ENCODE measurements at regions not wholly inside any gene's neighbourhood (a gene's known extent, or its start where the extent isn't known, plus 50 kb on each side); places are given as distances from the start of the nearest gene placed in this dataset.

- Histone ChIP-seq H3K4me3 (ENCODE audit: low read length) (no peak overlapping the region), H3F3A (ENCODE audit: insufficient read depth, low read length) (no peaks in the 10 kb centered on the region), H3K9me2 (replicated peaks; ENCODE audit: insufficient read depth, low read length) (no peaks in the 10 kb centered on the region), H3K9ac (ENCODE audit: low read length) (no peak overlapping the region), H3K4me2 (ENCODE audit: low read depth, low read length) (no peak overlapping the region), H3K27me3 (replicated peaks; ENCODE audit: insufficient read depth, low read length) (no peaks in the 10 kb centered on the region), H3K9me3 (replicated peaks; ENCODE audit: insufficient read depth, low read length) (no peaks in the 10 kb centered on the region), H3K4me1 (ENCODE audit: low read length) (no peaks in the 10 kb centered on the region), H3K79me2 (ENCODE audit: low read length) (no peaks in the 10 kb centered on the region), H4K20me1 (ENCODE audit: insufficient read depth, low read length) (no peaks in the 10 kb centered on the region), H3K36me3 (replicated peaks; ENCODE audit: insufficient read depth, low read length) (no peaks in the 10 kb centered on the region), H3K27ac (ENCODE audit: low read length) (no peak overlapping the region), H2AFZ (ENCODE audit: low read length) (no peak overlapping the region)
- TF ChIP-seq, protein P1, sequence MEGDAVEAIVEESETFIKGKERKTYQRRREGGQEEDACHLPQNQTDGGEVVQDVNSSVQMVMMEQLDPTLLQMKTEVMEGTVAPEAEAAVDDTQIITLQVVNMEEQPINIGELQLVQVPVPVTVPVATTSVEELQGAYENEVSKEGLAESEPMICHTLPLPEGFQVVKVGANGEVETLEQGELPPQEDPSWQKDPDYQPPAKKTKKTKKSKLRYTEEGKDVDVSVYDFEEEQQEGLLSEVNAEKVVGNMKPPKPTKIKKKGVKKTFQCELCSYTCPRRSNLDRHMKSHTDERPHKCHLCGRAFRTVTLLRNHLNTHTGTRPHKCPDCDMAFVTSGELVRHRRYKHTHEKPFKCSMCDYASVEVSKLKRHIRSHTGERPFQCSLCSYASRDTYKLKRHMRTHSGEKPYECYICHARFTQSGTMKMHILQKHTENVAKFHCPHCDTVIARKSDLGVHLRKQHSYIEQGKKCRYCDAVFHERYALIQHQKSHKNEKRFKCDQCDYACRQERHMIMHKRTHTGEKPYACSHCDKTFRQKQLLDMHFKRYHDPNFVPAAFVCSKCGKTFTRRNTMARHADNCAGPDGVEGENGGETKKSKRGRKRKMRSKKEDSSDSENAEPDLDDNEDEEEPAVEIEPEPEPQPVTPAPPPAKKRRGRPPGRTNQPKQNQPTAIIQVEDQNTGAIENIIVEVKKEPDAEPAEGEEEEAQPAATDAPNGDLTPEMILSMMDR (IDR thresholded peaks at IDR 0.05; ENCODE audit: low read length) = no peak
- TF ChIP-seq EZH2 (optimal IDR thresholded peaks at IDR 0.05; ENCODE audit: low read depth, low read length) (no peak), EZH2phosphoT487 (IDR thresholded peaks at IDR 0.05; ENCODE audit: low read length) (no peak)
- DNase-seq = no peak
Observed at GRCh38 chr3:6771171-6771570, 89.7 kb upstream of the GRM7 start.

DNA sequence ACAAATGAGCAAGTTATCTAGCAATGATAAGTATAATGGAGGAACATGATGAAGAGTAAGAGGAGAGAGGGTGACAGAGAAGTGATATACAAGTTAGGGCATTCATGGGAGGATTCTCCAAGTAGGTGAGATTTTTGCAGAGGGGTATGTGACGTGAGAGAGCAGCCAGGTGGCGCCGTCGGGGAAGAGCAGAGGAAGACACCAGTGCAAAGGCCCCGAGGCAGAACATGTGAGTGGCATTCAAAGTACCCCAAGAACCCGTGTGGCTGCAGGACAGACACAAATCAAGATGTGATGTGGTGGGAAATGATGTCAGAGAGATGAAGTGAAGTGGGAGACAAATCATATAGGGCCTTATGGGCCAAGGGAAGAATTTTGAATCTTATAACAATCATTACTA, 81.8 kb upstream of the GRM7 start:
- Histone ChIP-seq H3K79me2 (ENCODE audit: low read length) (no peaks in the 10 kb centered on the region), H3K4me2 (ENCODE audit: low read depth, low read length) (no peak overlapping the region), H3K9me2 (replicated peaks; ENCODE audit: insufficient read depth, low read length) (no peaks in the 10 kb centered on the region), H3K4me1 (ENCODE audit: low read length) (no peaks in the 10 kb centered on the region), H4K20me1 (ENCODE audit: insufficient read depth, low read length) (no peaks in the 10 kb centered on the region), H3K4me3 (ENCODE audit: low read length) (no peak overlapping the region), H3K36me3 (replicated peaks; ENCODE audit: insufficient read depth, low read length) (no peaks in the 10 kb centered on the region), H2AFZ (ENCODE audit: low read length) (no peak overlapping the region), H3K9ac (ENCODE audit: low read length) (no peak overlapping the region), H3K27me3 (replicated peaks; ENCODE audit: insufficient read depth, low read length) (no peaks in the 10 kb centered on the region), H3K9me3 (replicated peaks; ENCODE audit: insufficient read depth, low read length) (no peaks in the 10 kb centered on the region), H3F3A (ENCODE audit: insufficient read depth, low read length) (no peaks in the 10 kb centered on the region), H3K27ac (ENCODE audit: low read length) (no peak overlapping the region)
- TF ChIP-seq EZH2phosphoT487 (IDR thresholded peaks at IDR 0.05; ENCODE audit: low read length) (no peak), EZH2 (optimal IDR thresholded peaks at IDR 0.05; ENCODE audit: low read depth, low read length) (no peak)
- TF ChIP-seq, protein P1 (IDR thresholded peaks at IDR 0.05; ENCODE audit: low read length) = no peak
- DNase-seq = no peak

DNA sequence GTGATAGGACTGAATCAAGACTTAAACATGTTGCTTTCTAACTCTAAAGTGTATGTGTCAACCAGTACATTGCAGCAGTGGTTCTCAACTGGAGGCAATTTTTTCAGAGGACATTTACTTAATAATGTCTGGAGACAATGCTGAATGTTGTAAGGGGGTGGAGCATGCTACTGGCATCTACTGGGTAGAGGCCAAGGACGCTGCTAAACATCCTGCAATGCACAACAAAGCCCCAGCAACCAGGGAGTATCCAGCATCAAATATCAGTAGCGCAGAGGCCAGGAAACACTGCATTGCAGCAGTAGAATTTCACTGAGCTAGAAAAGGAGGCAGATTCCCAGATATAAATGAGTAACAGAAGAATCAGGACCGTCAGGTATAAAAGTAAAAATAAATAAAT, 79.8 kb upstream of the GRM7 start:
- Histone ChIP-seq H3K9ac (ENCODE audit: low read length) (no peak overlapping the region), H3K36me3 (replicated peaks; ENCODE audit: insufficient read depth, low read length) (no peaks in the 10 kb centered on the region), H3K4me1 (ENCODE audit: low read length) (no peaks in the 10 kb centered on the region), H2AFZ (ENCODE audit: low read length) (no peak overlapping the region), H3K9me2 (replicated peaks; ENCODE audit: insufficient read depth, low read length) (no peaks in the 10 kb centered on the region), H3K79me2 (ENCODE audit: low read length) (no peaks in the 10 kb centered on the region), H4K20me1 (ENCODE audit: insufficient read depth, low read length) (no peaks in the 10 kb centered on the region), H3F3A (ENCODE audit: insufficient read depth, low read length) (no peaks in the 10 kb centered on the region), H3K27me3 (replicated peaks; ENCODE audit: insufficient read depth, low read length) (no peaks in the 10 kb centered on the region), H3K4me2 (ENCODE audit: low read depth, low read length) (no peak overlapping the region), H3K9me3 (replicated peaks; ENCODE audit: insufficient read depth, low read length) (no peaks in the 10 kb centered on the region), H3K27ac (ENCODE audit: low read length) (no peak overlapping the region), H3K4me3 (ENCODE audit: low read length) (no peak overlapping the region)
- no peak for DNase-seq
- TF ChIP-seq EZH2phosphoT487 (IDR thresholded peaks at IDR 0.05; ENCODE audit: low read length) (no peak), EZH2 (optimal IDR thresholded peaks at IDR 0.05; ENCODE audit: low read depth, low read length) (no peak)
- TF ChIP-seq, protein P1 (IDR thresholded peaks at IDR 0.05; ENCODE audit: low read length) = no peak
